Activated CD8-positive, alpha-beta memory T cell treated with anti-CD3 and anti-CD28 coated beads, Interleukin-2, amount 50 U/mL, for 4 hours (primary cell): ENCODE measurements at regions not wholly inside any gene's neighbourhood (a gene's known extent, or its start where the extent isn't known, plus 50 kb on each side); places are given as distances from the start of the nearest gene placed in this dataset.

Experiments
- DNase-seq: peaks from one replicate; pipeline ENCODE4 v3.0.0-alpha.2; 2020

- no peak for DNase-seq
These were observed 130.5 kb downstream of the PSMG1 start for GRCh38 chr21:39052718-39053117.

- no peak for DNase-seq
These were observed 131.7 kb downstream of the PSMG1 start for GRCh38 chr21:39051588-39051949.

- DNase-seq, result no peak
These were observed 132.2 kb downstream of the PSMG1 start for GRCh38 chr21:39050841-39051587.

GRCh38 chr21:39048574-39048973, 134.7 kb downstream of the PSMG1 start:
- no peak for DNase-seq

GRCh38 chr21:39048064-39048463, 135.2 kb downstream of the PSMG1 start:
- no peak for DNase-seq

- DNase-seq, result no peak
These were observed 136.2 kb downstream of the PSMG1 start for GRCh38 chr21:39047046-39047445.

GRCh38 chr21:39046236-39046916, 136.9 kb downstream of the PSMG1 start:
- no peak for DNase-seq

- DNase-seq, result no peak
These were observed 141.4 kb downstream of the PSMG1 start for GRCh38 chr21:39041816-39042215.

GRCh38 chr21:39040494-39041110, 142.6 kb downstream of the PSMG1 start:
- no peak for DNase-seq

- DNase-seq, result no peak
These were observed 145.3 kb downstream of the PSMG1 start for GRCh38 chr21:39037807-39038405.

GRCh38 chr21:39036581-39036980, 146.7 kb downstream of the PSMG1 start:
- DNase-seq, result no peak

- DNase-seq, result no peak
These were observed 148.4 kb downstream of the PSMG1 start for GRCh38 chr21:39034590-39035536.

- DNase-seq, result no peak
These were observed 149.2 kb downstream of the PSMG1 start for GRCh38 chr21:39033878-39034589.

GRCh38 chr21:39029900-39030884, 153.1 kb downstream of the PSMG1 start:
- no peak for DNase-seq

GRCh38 chr21:39029086-39029755, 154.0 kb downstream of the PSMG1 start:
- DNase-seq, result no peak

- no peak for DNase-seq
These were observed 158.1 kb downstream of the PSMG1 start for GRCh38 chr21:39025198-39025597.

- no peak for DNase-seq
These were observed 158.7 kb downstream of the PSMG1 start for GRCh38 chr21:39024538-39024937.

- no peak for DNase-seq
These were observed 160.2 kb downstream of the PSMG1 start for GRCh38 chr21:39022863-39023693.

GRCh38 chr21:39022466-39022862, 160.8 kb downstream of the PSMG1 start:
- no peak for DNase-seq
